ENCODE measurements at regions not wholly inside any gene's neighbourhood (a gene's known extent, or its start where the extent isn't known, plus 50 kb on each side); places are given as distances from the start of the nearest gene placed in this dataset.
A peak's percentile ranks its signal among the peaks of the same experiment; 100 is the strongest.

GRCh38 chr2:153189091-153189888 lies 289.3 kb downstream of the RPRM start:
- TF ChIP-seq POLR2A (IDR thresholded peaks at IDR 0.05) (no peak), CTCF (IDR thresholded peaks at IDR 0.05) (no peak), POLR2AphosphoS5 (IDR thresholded peaks at IDR 0.05) (no peak)
- Histone ChIP-seq H3K4me3 (no peak overlapping the region), H3K27ac (no peak overlapping the region), H3K9me3 (peaks cover 5 to 21% of the 10 kb centered on the region in 2 donors), H3K4me1 (no peaks in the 10 kb centered on the region), H3K27me3 (no peaks in the 10 kb centered on the region), H3K36me3 (no peaks in the 10 kb centered on the region)
- intact Hi-C loops (cut with DNase I; ENCODE audit: low total_unique reads): no loop called here
- no peak for DNase-seq (ENCODE audit: low spot score in 2 of 2)

- Histone ChIP-seq H3K4me3 (no peak overlapping the region), H3K36me3 (no peaks in the 10 kb centered on the region), H3K4me1 (no peaks in the 10 kb centered on the region), H3K9me3 (peaks cover 0 to 4% of the 10 kb centered on the region in 2 donors), H3K27ac (no peak overlapping the region), H3K27me3 (no peaks in the 10 kb centered on the region)
- no peak for TF ChIP-seq POLR2A (IDR thresholded peaks at IDR 0.05)
- DNase-seq (ENCODE audit: low spot score in 2 of 2): no peak
- intact Hi-C loops (cut with DNase I; ENCODE audit: low total_unique reads): no loop called here
Observed at GRCh38 chr2:153179808-153180207, 298.8 kb downstream of the RPRM start.

- Histone ChIP-seq H3K4me1 (no peaks in the 10 kb centered on the region), H3K36me3 (no peaks in the 10 kb centered on the region), H3K4me3 (no peak overlapping the region), H3K9me3 (no peaks in the 10 kb centered on the region), H3K27me3 (no peaks in the 10 kb centered on the region), H3K27ac (no peak overlapping the region)
- no peak for TF ChIP-seq POLR2AphosphoS5 (IDR thresholded peaks at IDR 0.05)
- TF ChIP-seq POLR2A (IDR thresholded peaks at IDR 0.05): no peak
- no peak for TF ChIP-seq CTCF (IDR thresholded peaks at IDR 0.05)
- intact Hi-C loops (cut with DNase I; ENCODE audit: low total_unique reads): no loop called here
- DNase-seq (ENCODE audit: low spot score in 2 of 2): no peak
Observed at GRCh38 chr2:153169609-153170008, 309.0 kb downstream of the RPRM start.

- Histone ChIP-seq H3K4me1 (no peaks in the 10 kb centered on the region), H3K4me3 (no peak overlapping the region), H3K36me3 (no peaks in the 10 kb centered on the region), H3K27ac (no peak overlapping the region), H3K27me3 (no peaks in the 10 kb centered on the region), H3K9me3 (no peaks in the 10 kb centered on the region)
- intact Hi-C loops (cut with DNase I; ENCODE audit: low total_unique reads): no loop called here
- no peak for DNase-seq (ENCODE audit: low spot score in 2 of 2)
- TF ChIP-seq CTCF (IDR thresholded peaks at IDR 0.05) (no peak), POLR2AphosphoS5 (IDR thresholded peaks at IDR 0.05) (no peak), POLR2A (IDR thresholded peaks at IDR 0.05) (no peak)
Observed at GRCh38 chr2:153165021-153165420, 313.5 kb downstream of the RPRM start.

GRCh38 chr2:153163055-153163454 lies 315.5 kb downstream of the RPRM start:
- no peaks in the 10 kb centered on the region for H3K9me3 ChIP-seq
- H3K27me3 ChIP-seq: no peaks in the 10 kb centered on the region
- H3K36me3 ChIP-seq: no peaks in the 10 kb centered on the region
- no peak for DNase-seq (ENCODE audit: low spot score in 2 of 2)
- no peaks in the 10 kb centered on the region for H3K4me1 ChIP-seq
- no peak overlapping the region for H3K27ac ChIP-seq
- H3K4me3 ChIP-seq: no peak overlapping the region
- intact Hi-C loops (cut with DNase I; ENCODE audit: low total_unique reads): no loop called here
- no peak for TF ChIP-seq POLR2A (IDR thresholded peaks at IDR 0.05)
- TF ChIP-seq CTCF (IDR thresholded peaks at IDR 0.05): peak in 1 of 3 donors; percentile 25
